Mammary epithelial cell (primary cell): ENCODE measurements at regions not wholly inside any gene's neighbourhood (a gene's known extent, or its start where the extent isn't known, plus 50 kb on each side); places are given as distances from the start of the nearest gene placed in this dataset.

ENCODE experiments used
- CTCF ChIP-seq, 2 donors: IDR thresholded peaks in 1 of 2; conservative IDR thresholded peaks in 1 of 2; 2 replicates each; pipeline ENCODE4 v1.5.1; 2011 to 2012; ENCODE audit warnings: inconsistent platforms in 2 of 2, low read length in 2 of 2, mild to moderate bottlenecking in 2 of 2, control low read depth in 1 of 2, low read depth in 1 of 2; ENCODE audit not compliant: insufficient read depth in 1 of 2; ENCODE audit errors: extremely low read depth in 1 of 2
- EZH2 ChIP-seq: IDR thresholded peaks from 2 replicates; pipeline ENCODE4 v1.6.1; 2012; ENCODE audit warnings: low read length, inconsistent platforms, borderline replicate concordance

DNA sequence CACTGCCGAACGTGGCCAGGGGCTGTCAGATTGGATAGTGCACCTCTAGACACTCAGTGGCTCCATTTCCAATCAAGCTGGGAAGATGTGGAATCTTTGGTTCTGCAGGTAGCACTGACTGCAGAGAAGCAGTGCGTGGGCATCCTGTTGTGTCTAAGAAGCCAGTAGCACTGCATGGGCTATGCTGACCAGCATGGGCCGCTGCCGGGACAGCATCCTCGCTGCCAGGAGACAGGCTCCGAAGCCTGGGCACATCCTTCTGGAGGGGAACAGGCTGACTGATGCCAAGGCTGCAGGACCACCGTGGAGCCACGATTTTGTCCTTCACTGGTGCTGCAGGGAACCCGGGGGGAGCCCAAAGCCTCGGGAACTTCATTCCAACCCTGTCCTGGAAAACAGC is 649.4 kb downstream of the NPHP4 start:
- TF ChIP-seq EZH2: no peak
- TF ChIP-seq CTCF (conservative IDR thresholded peaks at IDR 0.05 in 1 of 2, IDR thresholded peaks at IDR 0.05 in 1 of 2; ENCODE audit: extremely low read depth in 1 of 2, insufficient read depth in 1 of 2, low read depth in 1 of 2, low read length in 2 of 2): no peak
